GM12878 (cell line): ENCODE measurements at regions not wholly inside any gene's neighbourhood (a gene's known extent, or its start where the extent isn't known, plus 50 kb on each side); places are given as distances from the start of the nearest gene placed in this dataset.

Experiments
- ATAC-seq: fragments of 200-7000 bp; cut with Tn5 transposase; 3 replicates; pipeline ENCODE4 v1.9.1; 2020; ENCODE audit warnings: mild to moderate bottlenecking, moderate library complexity
- BruUV-seq: library from RNA; stranded (reverse); fragments of 400-500 nt; replicated peaks from 2 replicates; lab custom pipeline; 2021; lab: Mats Ljungman, UMichigan
- CTCF ChIA-PET: fragments of 300-600 bp; sonication (Branson Sonifier 250); formaldehyde crosslinking; extraction: SDS; loops from one replicate; lab custom pipeline; 2021; ENCODE audit warnings: inconsistent platforms; lab: Yijun Ruan, JAX
- POLR2A ChIA-PET: fragments of 350-600 bp; formaldehyde crosslinking; extraction: SDS; loops from one replicate; lab custom pipeline; 2021; ENCODE audit warnings: inconsistent platforms; lab: Charles Lee
- RAD21 ChIA-PET: fragments of 300-600 bp; sonication (Branson Sonifier 250); formaldehyde crosslinking; loops from one replicate; lab custom pipeline; 2023; ENCODE audit warnings: antibody characterized with exemption; ENCODE audit not compliant: unreplicated experiment; lab: Charles Lee
- SMC1A ChIA-PET: fragments of 300-600 bp; sonication (Branson Sonifier 250); formaldehyde crosslinking; loops from one replicate; lab custom pipeline; 2023; ENCODE audit not compliant: unreplicated experiment, uncharacterized antibody; lab: Charles Lee
- DNase-seq: peaks from one replicate; pipeline ENCODE4 v3.0.0-alpha.2; 2011; ENCODE audit warnings: low read depth, low spot score
- FAIRE-seq: peaks from 3 replicates; lab custom pipeline; 2011; peaks lifted over from hg19 to GRCh38; lab: Jason Lieb, UNC
- H2AFZ ChIP-seq: 2 replicates; pipeline ENCODE4 v1.6.0; 2011; ENCODE audit warnings: low read depth, low read length, control low read depth; ENCODE audit not compliant: control insufficient read depth
- H3K27ac ChIP-seq: 2 replicates; pipeline ENCODE4 v1.5.1; 2011; ENCODE audit warnings: control low read depth; ENCODE audit not compliant: control insufficient read depth, insufficient read depth
- H3K27me3 ChIP-seq, 2 experiments: replicated peaks in 1 of 2; 2 replicates each; pipeline versions ENCODE4 v1.6.0 to v1.6.1; 2011; ENCODE audit warnings: low read length in 1 of 2; ENCODE audit not compliant: control insufficient read depth in 2 of 2, insufficient read depth in 2 of 2
- H3K36me3 ChIP-seq, 2 experiments: 2 replicates each; pipeline ENCODE4 v1.5.1; 2011; ENCODE audit warnings: low read length in 1 of 2; ENCODE audit not compliant: control insufficient read depth in 2 of 2, insufficient read depth in 2 of 2
- H3K4me1 ChIP-seq: 2 replicates; pipeline ENCODE4 v1.6.1; 2011; ENCODE audit warnings: mild to moderate bottlenecking, low read length, moderate library complexity, mixed read lengths; ENCODE audit not compliant: control insufficient read depth, insufficient read depth
- H3K4me2 ChIP-seq: 2 replicates; pipeline ENCODE4 v1.6.0; 2011; ENCODE audit warnings: control low read depth; ENCODE audit not compliant: control insufficient read depth, insufficient read depth
- H3K4me3 ChIP-seq: fragments of 200-600 bp; sonication (generic); 2 replicates; pipeline ENCODE4 v1.5.1; 2016
- H3K79me2 ChIP-seq: 2 replicates; pipeline ENCODE4 v1.6.0; 2011; ENCODE audit warnings: low read length; ENCODE audit not compliant: control insufficient read depth, insufficient read depth
- H3K9ac ChIP-seq: 2 replicates; pipeline ENCODE4 v1.8.0; 2011; ENCODE audit warnings: low read length, control low read depth, mixed read lengths; ENCODE audit not compliant: control insufficient read depth, insufficient read depth
- H3K9me3 ChIP-seq: replicated peaks from 3 replicates; pipeline ENCODE4 v1.5.1; 2011; ENCODE audit warnings: mild to moderate bottlenecking, low read length; ENCODE audit not compliant: control insufficient read depth, insufficient read depth
- H4K20me1 ChIP-seq: 2 replicates; pipeline ENCODE4 v1.6.0; 2011; ENCODE audit not compliant: control insufficient read depth, insufficient read depth
- EP300 ChIP-seq, 2 experiments: fragments of 150-350 bp in 1 of 2; IDR thresholded peaks; 2 replicates each; pipeline ENCODE4 v1.6.1; 2011 to 2012; ENCODE audit warnings: low read depth in 2 of 2, low read length in 2 of 2, borderline replicate concordance in 1 of 2, improper control_type of control experiment in 1 of 2, inconsistent platforms in 1 of 2; ENCODE audit not compliant: control insufficient read depth in 1 of 2
- HDGF ChIP-seq: fragments of 450-650 bp; IDR thresholded peaks from 2 replicates; pipeline ENCODE4 v1.6.1; 2016; ENCODE audit warnings: antibody characterized with exemption
- NFXL1 ChIP-seq: fragments of 450-650 bp; IDR thresholded peaks from 2 replicates; pipeline ENCODE4 v1.6.1; 2017; ENCODE audit warnings: antibody characterized with exemption, mild to moderate bottlenecking, borderline replicate concordance
- NFYA ChIP-seq: IDR thresholded peaks from 2 replicates; pipeline ENCODE4 v1.6.1; 2011; ENCODE audit warnings: low read depth, mild to moderate bottlenecking, low read length, improper control_type of control experiment, borderline replicate concordance
- NR2F1 ChIP-seq: fragments of 450-650 bp; conservative IDR thresholded peaks from 2 replicates; pipeline ENCODE4 v1.6.1; 2017; ENCODE audit warnings: mild to moderate bottlenecking
- RCOR1 ChIP-seq: conservative IDR thresholded peaks from 2 replicates; pipeline ENCODE4 v1.6.1; 2012; ENCODE audit warnings: low read depth, low read length, improper control_type of control experiment
- RUNX3 ChIP-seq: IDR thresholded peaks from 2 replicates; pipeline ENCODE4 v1.6.1; 2012; ENCODE audit warnings: low read length, inconsistent platforms
- SMAD1 ChIP-seq: fragments of 450-650 bp; IDR thresholded peaks from 2 replicates; pipeline ENCODE4 v1.6.1; 2018; ENCODE audit warnings: mild to moderate bottlenecking, low read depth; ENCODE audit not compliant: partially characterized antibody
- ZNF217 ChIP-seq: fragments of 450-650 bp; IDR thresholded peaks from 2 replicates; pipeline ENCODE4 v1.6.1; 2017; ENCODE audit warnings: antibody characterized with exemption, mild to moderate bottlenecking
- ZNF384 ChIP-seq: IDR thresholded peaks from 2 replicates; pipeline ENCODE4 v1.6.1; 2012; ENCODE audit warnings: low read depth, mild to moderate bottlenecking, low read length, improper control_type of control experiment, borderline replicate concordance
- WGBS: methylation state at CpG from one replicate; pipeline ENCODE4 v1.1.6; 2016; ENCODE audit warnings: low lambda C conversion rate; ENCODE audit not compliant: insufficient replicate concordance, insufficient coverage; ENCODE audit errors: missing lambda C conversion rate; 5-methylcytosine and 5-hydroxymethylcytosine counted together
- in situ Hi-C: fragments of 300-500 bp; cut with MboI; formaldehyde crosslinking; loops from 9 replicates; pipeline ENCODE4 v1.14.3; 2018; ENCODE audit warnings: mixed read lengths
- intact Hi-C: fragments of 100-400 bp; cut with micrococcal nuclease; formaldehyde crosslinking; loops from one replicate; pipeline ENCODE4 v1.14.2; 2022; ENCODE audit not compliant: unreplicated experiment
- TF ChIP-seq, protein P1 (sequence below): IDR thresholded peaks from 2 replicates; pipeline ENCODE4 v1.6.1; 2012; ENCODE audit warnings: low read length, inconsistent platforms
- TF ChIP-seq, protein P2 (sequence below): fragments of 450-650 bp; IDR thresholded peaks from 2 replicates; pipeline ENCODE4 v1.6.1; 2016; ENCODE audit warnings: mild to moderate bottlenecking
- TF ChIP-seq, protein P3 (sequence below): fragments of 450-650 bp; formaldehyde crosslinking; IDR thresholded peaks from 2 replicates; pipeline ENCODE4 v1.4.0; 2022; ENCODE audit warnings: mild to moderate bottlenecking, moderate library complexity

DNA sequence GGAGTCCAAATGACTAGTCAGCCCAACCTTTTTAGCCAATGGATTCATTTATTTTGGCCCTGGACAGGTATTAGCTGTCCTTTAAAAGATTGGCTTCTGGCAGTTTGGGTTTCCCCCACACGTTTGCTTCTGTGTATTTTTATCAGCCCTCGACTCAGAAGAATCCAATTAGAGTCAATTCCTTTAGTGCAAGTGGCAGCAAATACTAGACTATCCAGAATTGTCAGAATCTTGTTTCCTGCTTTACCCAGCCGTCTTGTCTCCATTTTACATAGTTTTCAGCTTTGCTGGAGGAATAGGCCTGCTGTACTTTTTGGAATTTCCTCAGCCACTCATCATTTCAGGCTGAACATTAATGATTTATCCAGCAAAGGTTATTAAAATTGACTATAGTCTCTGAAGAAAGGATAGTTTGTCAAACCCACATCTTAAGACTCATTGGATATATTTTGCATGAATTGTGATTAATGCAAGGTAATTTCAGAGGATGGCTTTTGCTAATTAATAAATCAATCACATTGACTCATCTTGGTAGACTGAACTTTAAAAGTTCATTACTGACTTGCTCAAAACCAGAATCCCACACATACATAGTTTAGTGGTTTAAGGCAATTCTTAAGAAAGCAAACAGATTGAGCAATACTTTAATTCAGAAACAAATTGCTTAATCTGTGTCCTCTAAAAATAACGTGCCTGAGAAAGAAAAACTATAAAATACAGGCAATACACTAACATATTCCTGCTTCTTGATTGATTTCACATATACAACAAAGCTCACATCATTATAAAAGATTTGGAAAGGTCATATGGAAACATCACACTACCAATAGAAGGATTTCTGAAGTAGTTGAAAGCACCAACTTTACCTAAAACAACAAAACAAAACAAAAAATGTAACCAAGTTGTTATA lies 62.9 kb upstream of the ZNF217 start (continued):
- TF ChIP-seq NR2F1 (peak; percentile 45; the same call in 1 of the 2 replicates), RCOR1 (no peak), ZNF217 (peak; percentile 30; the same call in 1 of the 2 replicates), EP300 (IDR thresholded peaks at IDR 0.05; ENCODE audit: borderline replicate concordance in 1 of 2, control insufficient read depth in 1 of 2, low read depth in 2 of 2, low read length in 2 of 2) (0 out of 4 replicates have a peak, but pooled peaks of 1 of the 2 experiments have one; percentile 20)

DNA sequence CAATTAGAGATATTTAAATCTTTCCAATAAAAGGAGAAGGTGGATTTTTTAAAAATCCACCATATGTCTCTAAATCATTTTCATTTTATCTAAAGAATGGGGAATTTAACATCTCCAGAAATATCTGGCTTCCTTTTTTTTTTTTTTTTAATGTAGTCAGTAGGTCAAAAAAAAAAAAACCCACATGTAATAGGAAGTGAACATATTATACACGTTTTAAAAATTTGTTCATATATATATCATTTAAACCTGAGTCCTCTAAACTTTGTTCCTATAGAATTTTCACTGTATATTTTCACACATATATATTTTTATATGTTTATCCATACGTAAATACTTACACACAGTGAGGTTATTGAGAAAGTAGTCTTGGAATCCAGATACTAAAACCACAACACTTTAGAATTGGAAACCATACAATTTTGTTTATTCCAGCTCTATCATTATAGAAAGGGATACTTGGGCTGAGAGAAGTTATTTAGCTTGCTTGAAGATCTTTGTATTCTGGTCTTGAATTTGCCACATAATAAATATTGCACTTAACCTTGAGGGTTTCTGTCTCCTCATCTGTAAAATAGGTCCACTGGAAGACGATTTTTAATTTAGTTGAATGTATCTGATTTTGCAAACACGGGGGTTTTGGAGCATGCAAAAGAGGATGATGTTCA lies 62.1 kb upstream of the ZNF217 start:
- intact Hi-C loops = loop anchor here (2.0 to 10.0 kb wide), 5 partner anchors 33 to 409 kb away; no protein-coding TSS in a partner anchor
- TF ChIP-seq RUNX3 = peak; percentile 15; the same call in 1 of the 2 replicates
- no peak for TF ChIP-seq NFYA
- peak; percentile 74 for TF ChIP-seq ZNF384
- TF ChIP-seq, protein P1, sequence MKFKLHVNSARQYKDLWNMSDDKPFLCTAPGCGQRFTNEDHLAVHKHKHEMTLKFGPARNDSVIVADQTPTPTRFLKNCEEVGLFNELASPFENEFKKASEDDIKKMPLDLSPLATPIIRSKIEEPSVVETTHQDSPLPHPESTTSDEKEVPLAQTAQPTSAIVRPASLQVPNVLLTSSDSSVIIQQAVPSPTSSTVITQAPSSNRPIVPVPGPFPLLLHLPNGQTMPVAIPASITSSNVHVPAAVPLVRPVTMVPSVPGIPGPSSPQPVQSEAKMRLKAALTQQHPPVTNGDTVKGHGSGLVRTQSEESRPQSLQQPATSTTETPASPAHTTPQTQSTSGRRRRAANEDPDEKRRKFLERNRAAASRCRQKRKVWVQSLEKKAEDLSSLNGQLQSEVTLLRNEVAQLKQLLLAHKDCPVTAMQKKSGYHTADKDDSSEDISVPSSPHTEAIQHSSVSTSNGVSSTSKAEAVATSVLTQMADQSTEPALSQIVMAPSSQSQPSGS = no peak
- TF ChIP-seq HDGF = no peak
- peak; percentile 2 for TF ChIP-seq SMAD1
- TF ChIP-seq, protein P2, sequence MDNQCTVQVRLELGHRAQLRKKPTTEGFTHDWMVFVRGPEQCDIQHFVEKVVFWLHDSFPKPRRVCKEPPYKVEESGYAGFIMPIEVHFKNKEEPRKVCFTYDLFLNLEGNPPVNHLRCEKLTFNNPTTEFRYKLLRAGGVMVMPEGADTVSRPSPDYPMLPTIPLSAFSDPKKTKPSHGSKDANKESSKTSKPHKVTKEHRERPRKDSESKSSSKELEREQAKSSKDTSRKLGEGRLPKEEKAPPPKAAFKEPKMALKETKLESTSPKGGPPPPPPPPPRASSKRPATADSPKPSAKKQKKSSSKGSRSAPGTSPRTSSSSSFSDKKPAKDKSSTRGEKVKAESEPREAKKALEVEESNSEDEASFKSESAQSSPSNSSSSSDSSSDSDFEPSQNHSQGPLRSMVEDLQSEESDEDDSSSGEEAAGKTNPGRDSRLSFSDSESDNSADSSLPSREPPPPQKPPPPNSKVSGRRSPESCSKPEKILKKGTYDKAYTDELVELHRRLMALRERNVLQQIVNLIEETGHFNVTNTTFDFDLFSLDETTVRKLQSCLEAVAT = no peak
- TF ChIP-seq, protein P3, sequence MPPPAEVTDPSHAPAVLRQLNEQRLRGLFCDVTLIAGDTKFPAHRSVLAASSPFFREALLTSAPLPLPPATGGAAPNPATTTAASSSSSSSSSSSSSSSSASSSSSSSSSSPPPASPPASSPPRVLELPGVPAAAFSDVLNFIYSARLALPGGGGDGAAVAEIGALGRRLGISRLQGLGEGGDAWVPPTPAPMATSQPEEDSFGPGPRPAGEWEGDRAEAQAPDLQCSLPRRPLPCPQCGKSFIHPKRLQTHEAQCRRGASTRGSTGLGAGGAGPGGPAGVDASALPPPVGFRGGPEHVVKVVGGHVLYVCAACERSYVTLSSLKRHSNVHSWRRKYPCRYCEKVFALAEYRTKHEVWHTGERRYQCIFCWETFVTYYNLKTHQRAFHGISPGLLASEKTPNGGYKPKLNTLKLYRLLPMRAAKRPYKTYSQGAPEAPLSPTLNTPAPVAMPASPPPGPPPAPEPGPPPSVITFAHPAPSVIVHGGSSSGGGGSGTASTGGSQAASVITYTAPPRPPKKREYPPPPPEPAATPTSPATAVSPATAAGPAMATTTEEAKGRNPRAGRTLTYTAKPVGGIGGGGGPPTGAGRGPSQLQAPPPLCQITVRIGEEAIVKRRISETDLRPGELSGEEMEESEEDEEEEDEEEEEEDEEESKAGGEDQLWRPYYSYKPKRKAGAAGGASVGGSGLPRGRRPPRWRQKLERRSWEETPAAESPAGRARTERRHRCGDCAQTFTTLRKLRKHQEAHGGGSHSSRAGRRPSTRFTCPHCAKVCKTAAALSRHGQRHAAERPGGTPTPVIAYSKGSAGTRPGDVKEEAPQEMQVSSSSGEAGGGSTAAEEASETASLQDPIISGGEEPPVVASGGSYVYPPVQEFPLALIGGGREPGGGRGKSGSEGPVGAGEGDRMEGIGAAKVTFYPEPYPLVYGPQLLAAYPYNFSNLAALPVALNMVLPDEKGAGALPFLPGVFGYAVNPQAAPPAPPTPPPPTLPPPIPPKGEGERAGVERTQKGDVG (CRISPR knock-in tag) = no peak
- peak; percentile 85 for TF ChIP-seq NFXL1

More for the DNA sequence above, 62.1 kb upstream of the ZNF217 start:
- SMC1A ChIA-PET = interaction anchor here (0.6 to 12.4 kb wide), 22 partner anchors 10 to 284 kb away, joined by 3 to 149 read pairs (median 6); no protein-coding TSS in a partner anchor
- 0% methylated on average over 4 of the region's 4 CpGs for WGBS
- FAIRE-seq = no peak
- no peaks in the 10 kb centered on the region for H3K36me3 ChIP-seq
- in situ Hi-C loops = no loop called here
- peak overlapping the region; percentile 56 for H3K9ac ChIP-seq
- BruUV-seq = no TSS peak
- H3K4me2 ChIP-seq = peak overlapping the region; percentile 85
- no peak for DNase-seq
- H3K27me3 ChIP-seq = no peaks in the 10 kb centered on the region
- H4K20me1 ChIP-seq = no peaks in the 10 kb centered on the region
- no peak for ATAC-seq
- POLR2A ChIA-PET = interaction anchor here (0.8 to 3.4 kb wide), 5 partner anchors 30 to 175 kb away, joined by 3 to 20 read pairs (median 4); no protein-coding TSS in a partner anchor
- peak overlapping the region; percentile 99 for H3K27ac ChIP-seq
- H2AFZ ChIP-seq = peak overlapping the region; percentile 31
- H3K4me1 ChIP-seq = peaks cover 60% of the 10 kb centered on the region
- peaks cover 2% of the 10 kb centered on the region; the same call in 1 of the 2 replicates for H3K79me2 ChIP-seq
- RAD21 ChIA-PET = interaction anchor here (1.0 to 3.7 kb wide), 18 partner anchors 13 to 270 kb away, joined by 3 to 30 read pairs (median 4); partner anchors contain the start of gene ZNF217
- CTCF ChIA-PET = interaction anchor here (0.6 to 1.2 kb wide), 2 partner anchors 43 to 95 kb away, joined by 3 read pairs; no protein-coding TSS in a partner anchor
- peak overlapping the region; percentile 52; the same call in 1 of the 2 replicates for H3K4me3 ChIP-seq
- no peaks in the 10 kb centered on the region for H3K9me3 ChIP-seq
